ENCODE measurements at regions not wholly inside any gene's neighbourhood (a gene's known extent, or its start where the extent isn't known, plus 50 kb on each side); places are given as distances from the start of the nearest gene placed in this dataset.

- Histone ChIP-seq H3K4me2 (no peak overlapping the region), H3K4me3 (ENCODE audit: low read depth in 2 of 2, low read length in 1 of 2) (no peak overlapping the region), H3K9me3 (no peaks in the 10 kb centered on the region), H4K20me1 (ENCODE audit: insufficient read depth) (no peaks in the 10 kb centered on the region), H3K9me2 (no peaks in the 10 kb centered on the region), H3K27me3 (ENCODE audit: insufficient read depth) (no peaks in the 10 kb centered on the region), H3K9ac (no peak overlapping the region), H3F3A (replicated peaks; ENCODE audit: insufficient read depth) (no peaks in the 10 kb centered on the region), H2AFZ (ENCODE audit: low read depth) (no peak overlapping the region), H3K79me2 (ENCODE audit: insufficient read depth) (no peaks in the 10 kb centered on the region), H3K36me3 (replicated peaks in 1 of 2; ENCODE audit: control insufficient read depth in 1 of 2, insufficient read depth in 2 of 2, low read length in 1 of 2) (no peaks in the 10 kb centered on the region), H3K4me1 (ENCODE audit: control insufficient read depth in 1 of 2, insufficient read depth in 2 of 2, low read depth in 1 of 2, low read length in 1 of 2) (no peaks in the 10 kb centered on the region), H3K27ac (ENCODE audit: low read depth in 2 of 2, low read length in 1 of 2) (no peak overlapping the region)
- CTCF ChIA-PET: interaction anchor here (0.7 kb wide), 1 partner anchor 13 kb away, joined by 3 read pairs; no protein-coding TSS in a partner anchor
- no peak for DNase-seq
- 11% methylated on average over 7 of the region's 7 CpGs for WGBS (ENCODE audit: low lambda C conversion rate)
- no peak for TF ChIP-seq RFX5 (IDR thresholded peaks at IDR 0.05; ENCODE audit: low read length)
- TF ChIP-seq, protein P1, sequence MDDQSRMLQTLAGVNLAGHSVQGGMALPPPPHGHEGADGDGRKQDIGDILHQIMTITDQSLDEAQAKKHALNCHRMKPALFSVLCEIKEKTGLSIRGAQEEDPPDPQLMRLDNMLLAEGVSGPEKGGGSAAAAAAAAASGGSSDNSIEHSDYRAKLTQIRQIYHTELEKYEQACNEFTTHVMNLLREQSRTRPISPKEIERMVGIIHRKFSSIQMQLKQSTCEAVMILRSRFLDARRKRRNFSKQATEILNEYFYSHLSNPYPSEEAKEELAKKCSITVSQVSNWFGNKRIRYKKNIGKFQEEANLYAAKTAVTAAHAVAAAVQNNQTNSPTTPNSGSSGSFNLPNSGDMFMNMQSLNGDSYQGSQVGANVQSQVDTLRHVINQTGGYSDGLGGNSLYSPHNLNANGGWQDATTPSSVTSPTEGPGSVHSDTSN (IDR thresholded peaks at IDR 0.05): no peak
- TF ChIP-seq MEF2A (IDR thresholded peaks at IDR 0.05; ENCODE audit: borderline replicate concordance, low read depth): no peak
- TF ChIP-seq ZBTB33 (IDR thresholded peaks at IDR 0.05; ENCODE audit: borderline replicate concordance, low read depth): no peak
- no peak for TF ChIP-seq TCF12 (IDR thresholded peaks at IDR 0.05)
- TF ChIP-seq FOSL2 (IDR thresholded peaks at IDR 0.05; ENCODE audit: borderline replicate concordance, low read depth): no peak
- no peak for TF ChIP-seq FOXJ3 (CRISPR knock-in tag; IDR thresholded peaks at IDR 0.05)
- TF ChIP-seq REST (IDR thresholded peaks at IDR 0.05; ENCODE audit: low read depth, low read length): no peak
- no peak for TF ChIP-seq NRF1 (IDR thresholded peaks at IDR 0.05; ENCODE audit: low read depth, low read length)
- TF ChIP-seq RCOR1 (IDR thresholded peaks at IDR 0.05; ENCODE audit: low read length): no peak
- TF ChIP-seq RAD21 (IDR thresholded peaks at IDR 0.05; ENCODE audit: low read length): no peak
- no peak for TF ChIP-seq USF1 (IDR thresholded peaks at IDR 0.05; ENCODE audit: borderline replicate concordance, low read depth)
- no peak for TF ChIP-seq GATA2 (CRISPR knock-in tag; IDR thresholded peaks at IDR 0.05)
- no peak for TF ChIP-seq CHD2 (IDR thresholded peaks at IDR 0.05; ENCODE audit: low read length, partially characterized antibody)
- no peak for TF ChIP-seq JUND (IDR thresholded peaks at IDR 0.05)
- POLR2A ChIA-PET: no interaction called here
These were observed 173.4 kb upstream of the SGCG start for GRCh38 chr13:23007426-23007825.

All from SK-N-SH (cell line).